Vagina (tissue), 2 donors: ENCODE measurements at regions not wholly inside any gene's neighbourhood (a gene's known extent, or its start where the extent isn't known, plus 50 kb on each side); places are given as distances from the start of the nearest gene placed in this dataset.

Experiments used
- CTCF ChIP-seq, 3 experiments: fragments of 450-650 bp in 2 of 3; fragments of 200-600 bp in 1 of 3; sonication (generic) in 1 of 3; IDR thresholded peaks; one replicate each; pipeline ENCODE4 v1.5.1; 2017 to 2019; ENCODE audit warnings: antibody characterized with exemption in 3 of 3, mild to moderate bottlenecking in 2 of 3, moderate library complexity in 2 of 3
- POLR2A ChIP-seq, 2 donors: fragments of 450-650 bp; IDR thresholded peaks; one replicate each; pipeline ENCODE4 v1.6.1; 2017; ENCODE audit warnings: antibody characterized with exemption in 2 of 2, mild to moderate bottlenecking in 2 of 2, moderate library complexity in 2 of 2
- POLR2AphosphoS5 ChIP-seq, 2 donors: sonication (generic); formaldehyde crosslinking; IDR thresholded peaks; one replicate each; pipeline ENCODE4 v1.9.0; 2017; ENCODE audit warnings: antibody characterized with exemption in 2 of 2, mild to moderate bottlenecking in 2 of 2, low read depth in 1 of 2; ENCODE audit not compliant: insufficient read depth in 1 of 2

- TF ChIP-seq POLR2A (IDR thresholded peaks at IDR 0.05) (no peak), CTCF (IDR thresholded peaks at IDR 0.05) (no peak), POLR2AphosphoS5 (IDR thresholded peaks at IDR 0.05; ENCODE audit: insufficient read depth in 1 of 2, low read depth in 1 of 2) (no peak)
Observed at GRCh38 chr5:164608507-164608906, 1103.1 kb downstream of the MAT2B start.
